Stimulated activated CD4-positive, alpha-beta T cell treated with anti-CD3 and anti-CD28 coated beads, TNF-alpha, amount 100 ng/mL, for 4 hours (primary cell): ENCODE measurements at regions not wholly inside any gene's neighbourhood (a gene's known extent, or its start where the extent isn't known, plus 50 kb on each side); places are given as distances from the start of the nearest gene placed in this dataset.

ENCODE experiments used
- DNase-seq, 3 experiments: peaks; one replicate each; pipeline ENCODE4 v3.0.0-alpha.2; 2020; ENCODE audit warnings: low read depth in 3 of 3

DNA sequence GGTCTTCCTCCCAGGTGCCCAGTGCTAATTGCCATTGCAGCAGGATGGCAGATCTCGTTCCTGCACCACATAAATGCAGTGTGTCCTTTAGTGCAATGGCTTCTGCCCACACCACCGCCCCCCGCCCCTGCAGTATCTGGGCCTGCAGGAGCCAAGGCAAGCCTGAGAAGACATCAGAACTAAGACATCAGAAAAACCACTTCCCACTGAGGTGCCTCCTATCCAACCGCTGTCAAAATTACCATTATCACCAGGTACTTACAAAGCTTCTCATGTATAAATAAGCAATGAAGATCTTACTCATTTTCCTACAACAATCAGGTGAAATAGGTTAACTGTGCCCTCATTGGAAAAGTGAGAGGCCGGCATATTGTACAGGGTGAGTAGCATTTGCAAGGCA lies 228.8 kb downstream of the FBXO15 start:
- DNase-seq = no peak

DNA sequence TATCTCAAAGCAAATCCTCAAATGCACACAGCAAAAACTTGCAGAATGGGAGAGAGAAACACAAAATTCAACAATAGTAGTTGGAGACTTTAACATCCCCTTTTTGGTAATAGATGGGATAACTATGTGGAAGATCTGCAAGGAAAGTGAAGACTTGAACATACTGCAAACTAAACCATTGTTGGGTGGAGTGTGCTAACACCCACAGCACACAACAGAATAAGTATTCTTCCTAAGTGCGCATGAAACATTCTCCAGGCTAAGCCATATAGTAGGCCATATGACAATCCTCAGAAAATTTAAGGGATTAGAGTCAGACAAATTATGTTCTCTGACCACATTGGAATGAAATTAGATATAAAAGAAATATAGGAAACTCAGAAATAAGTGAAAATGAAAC lies 230.6 kb downstream of the FBXO15 start:
- DNase-seq = no peak

DNA sequence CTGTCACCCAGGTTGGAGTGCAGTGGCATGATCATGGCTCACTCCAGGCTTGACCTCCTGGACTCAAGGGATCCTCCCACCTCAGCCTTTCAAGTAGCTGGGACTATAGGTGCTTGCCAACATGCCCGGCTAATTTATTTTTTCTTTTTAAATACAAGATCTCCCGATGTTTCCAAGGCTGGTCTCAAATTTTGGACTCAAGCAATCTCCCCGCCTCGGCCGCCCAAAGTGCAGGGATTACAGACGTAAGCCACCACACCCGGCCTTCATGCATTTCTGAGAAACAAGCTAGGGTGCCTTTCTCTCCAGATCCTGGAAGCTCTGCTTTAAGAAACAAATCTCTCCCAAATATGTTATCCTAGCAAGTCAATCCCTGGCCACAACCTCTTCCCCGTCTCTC lies 234.1 kb downstream of the FBXO15 start:
- DNase-seq = no peak

- DNase-seq = no peak
These were observed 239.3 kb downstream of the FBXO15 start for GRCh38 chr18:73908323-73908722.

DNA sequence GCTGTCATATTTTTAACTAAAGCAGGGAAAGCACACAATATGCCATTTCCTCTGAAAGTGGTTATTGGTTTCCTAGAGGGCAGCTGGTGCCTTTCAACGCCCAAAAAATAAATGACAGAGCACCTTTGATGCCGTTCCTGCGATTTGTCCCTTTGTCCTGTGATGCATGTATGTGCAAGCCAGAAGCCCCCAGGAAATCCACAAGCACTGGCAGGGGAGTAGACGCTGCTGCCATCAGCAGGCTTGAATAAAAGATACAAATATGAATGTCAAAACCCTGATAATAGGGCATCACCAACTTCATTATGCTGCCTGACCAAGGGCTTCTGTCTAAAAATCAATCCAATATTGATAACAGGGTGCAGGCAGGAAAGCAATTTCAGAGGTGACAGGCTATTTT lies 246.1 kb downstream of the FBXO15 start:
- no peak for DNase-seq

DNA sequence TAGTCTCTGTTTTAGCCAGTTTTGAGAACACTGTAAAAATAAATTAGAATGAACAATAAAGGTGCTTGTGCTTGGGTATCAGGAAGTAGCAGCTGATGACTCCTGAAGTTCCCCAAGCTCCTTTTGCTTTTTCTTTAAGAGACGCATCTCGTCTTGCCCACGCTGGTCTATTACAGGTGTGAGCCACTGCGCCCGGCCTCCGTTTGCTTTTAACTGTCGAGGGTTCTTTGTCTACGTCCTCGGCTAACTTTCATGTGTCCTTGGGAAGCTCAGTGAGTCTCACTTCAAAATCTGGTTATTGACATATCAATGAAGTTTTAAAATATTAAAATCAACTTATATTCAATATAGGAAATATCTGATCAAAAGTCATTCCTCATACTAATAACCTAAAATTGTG lies 246.5 kb downstream of the FBXO15 start:
- DNase-seq = no peak

DNA sequence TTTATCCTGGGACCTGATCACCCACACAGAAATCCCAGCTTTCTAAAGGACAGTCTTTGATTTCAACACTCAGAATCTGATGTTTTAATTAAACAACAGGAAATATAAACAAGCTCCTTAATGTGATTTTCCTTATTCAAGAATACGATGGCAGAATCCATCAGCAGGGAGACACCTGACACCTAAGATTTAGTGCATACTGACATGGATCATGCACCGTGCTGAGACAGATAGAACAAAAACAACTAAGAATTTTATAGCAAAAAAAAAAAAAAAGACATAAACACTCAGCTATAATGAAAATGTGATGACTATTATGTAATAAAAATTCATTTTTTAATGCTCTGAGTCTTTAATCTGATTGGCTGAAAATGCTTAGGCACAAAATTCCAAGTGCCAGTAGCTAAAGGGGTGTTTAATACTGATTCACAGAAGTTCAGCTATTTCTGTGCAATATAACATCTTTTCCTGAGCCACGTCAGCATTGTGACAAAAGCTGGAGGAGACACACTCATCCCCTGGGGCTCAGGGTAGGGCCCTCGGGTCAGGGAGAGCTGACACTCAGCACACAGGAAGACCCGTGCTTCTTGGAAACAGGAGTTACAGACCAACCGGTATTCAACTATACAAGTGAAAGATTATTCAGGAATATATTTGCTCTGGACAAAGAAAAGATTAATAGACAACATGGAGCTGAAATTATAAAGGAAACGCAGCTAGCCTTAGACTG lies 247.4 kb downstream of the FBXO15 start:
- DNase-seq = no peak

DNA sequence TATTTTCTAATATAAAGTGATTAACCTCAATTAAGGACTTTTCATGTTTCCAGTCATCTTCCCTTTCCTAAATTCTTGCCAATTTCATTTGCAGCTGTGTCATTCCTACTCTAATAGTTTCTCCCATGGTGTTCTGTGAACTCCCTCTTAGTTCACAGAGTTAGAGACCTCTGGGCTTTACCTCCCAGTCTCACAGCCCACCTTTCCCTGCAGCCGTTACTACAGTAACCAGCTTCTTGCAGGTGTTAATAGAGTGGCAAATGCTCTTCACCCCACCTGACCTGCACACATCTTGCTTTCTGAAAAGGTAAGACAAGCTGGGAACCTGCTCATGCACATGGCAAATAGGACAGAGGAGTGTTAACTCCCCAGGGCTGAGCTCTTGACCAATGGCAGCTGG lies 250.1 kb downstream of the FBXO15 start:
- DNase-seq = no peak

- no peak for DNase-seq
These were observed 250.9 kb downstream of the FBXO15 start for GRCh38 chr18:73896685-73897084.

DNA sequence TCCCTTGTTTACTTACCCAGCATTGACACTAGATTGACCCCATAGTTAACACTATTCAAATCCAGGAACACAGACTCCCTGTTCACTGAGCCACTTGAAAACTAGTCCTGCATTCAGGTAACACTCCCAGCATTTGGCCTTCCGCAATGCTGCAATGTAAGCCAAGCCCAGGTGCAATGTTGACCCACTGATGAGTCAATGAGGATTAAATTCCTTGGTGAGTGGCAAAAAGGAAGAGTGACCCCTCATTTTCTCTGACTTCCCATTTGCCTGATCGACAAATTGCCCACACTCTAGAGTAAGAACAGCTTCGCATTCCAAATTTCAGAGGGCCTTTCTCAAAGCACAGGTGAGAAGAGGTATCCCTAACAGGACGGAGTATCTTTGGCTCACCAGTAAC lies 251.9 kb downstream of the FBXO15 start:
- DNase-seq = no peak

- no peak for DNase-seq
These were observed 253.8 kb downstream of the FBXO15 start for GRCh38 chr18:73893880-73894279.

GRCh38 chr18:73891572-73892421 lies 255.8 kb downstream of the FBXO15 start:
- no peak for DNase-seq

DNA sequence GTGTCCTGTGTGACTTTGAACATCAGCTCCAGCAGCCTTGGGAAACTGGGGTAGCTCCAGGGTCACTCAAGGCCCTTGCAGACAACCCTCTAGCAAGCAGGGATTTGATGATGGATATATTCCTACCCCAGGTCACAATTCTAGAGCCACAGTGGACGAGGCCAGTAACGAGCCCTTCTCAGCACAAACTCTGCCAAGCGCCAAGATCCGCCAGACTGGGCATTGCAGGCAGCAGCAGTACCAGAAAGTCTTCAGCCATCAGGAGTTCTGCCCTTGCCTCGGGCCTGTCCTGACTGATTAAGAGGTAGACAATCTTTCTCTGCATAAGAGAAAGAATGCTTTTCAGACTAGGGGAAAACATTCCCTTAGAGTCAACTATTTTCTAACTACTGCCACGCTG lies 259.1 kb downstream of the FBXO15 start:
- no peak for DNase-seq

DNA sequence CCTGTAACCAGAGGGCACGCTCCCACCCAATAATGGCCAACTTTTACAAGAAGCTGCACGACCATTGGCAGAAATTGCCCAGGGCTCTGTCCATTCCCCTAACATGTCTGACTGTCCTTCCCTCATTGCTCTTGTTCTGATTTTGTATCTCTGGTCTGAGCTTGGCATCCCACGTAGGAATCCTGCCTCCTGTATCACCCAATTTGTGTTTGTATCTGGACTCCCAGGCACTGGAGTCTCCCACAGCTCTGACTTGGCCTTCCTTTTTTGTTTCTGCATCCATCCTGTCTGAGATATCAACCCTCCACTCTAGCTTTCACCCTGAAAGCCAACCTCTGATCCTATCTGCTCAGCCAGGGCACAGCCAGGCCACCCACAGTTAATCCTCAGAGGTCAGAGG lies 259.8 kb downstream of the FBXO15 start:
- no peak for DNase-seq

DNA sequence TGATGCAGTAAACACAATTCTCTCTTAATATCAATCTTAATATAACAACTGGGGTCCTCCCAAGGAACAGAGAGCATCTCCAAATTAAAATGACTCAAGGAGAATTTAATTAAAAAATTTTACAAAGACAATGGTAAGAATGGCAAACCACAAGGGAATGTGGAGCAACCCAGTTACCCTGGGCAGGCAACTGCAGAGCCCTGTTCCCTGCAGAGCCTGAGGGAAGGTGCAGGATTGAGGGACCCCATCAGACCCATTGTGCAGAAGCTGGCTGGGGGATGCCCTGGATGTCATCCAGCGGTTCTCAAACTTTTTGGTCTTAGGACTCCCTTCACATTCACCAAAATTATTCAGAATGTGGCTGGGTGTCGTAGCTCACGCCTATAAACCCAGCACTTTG lies 262.8 kb downstream of the FBXO15 start:
- no peak for DNase-seq

DNA sequence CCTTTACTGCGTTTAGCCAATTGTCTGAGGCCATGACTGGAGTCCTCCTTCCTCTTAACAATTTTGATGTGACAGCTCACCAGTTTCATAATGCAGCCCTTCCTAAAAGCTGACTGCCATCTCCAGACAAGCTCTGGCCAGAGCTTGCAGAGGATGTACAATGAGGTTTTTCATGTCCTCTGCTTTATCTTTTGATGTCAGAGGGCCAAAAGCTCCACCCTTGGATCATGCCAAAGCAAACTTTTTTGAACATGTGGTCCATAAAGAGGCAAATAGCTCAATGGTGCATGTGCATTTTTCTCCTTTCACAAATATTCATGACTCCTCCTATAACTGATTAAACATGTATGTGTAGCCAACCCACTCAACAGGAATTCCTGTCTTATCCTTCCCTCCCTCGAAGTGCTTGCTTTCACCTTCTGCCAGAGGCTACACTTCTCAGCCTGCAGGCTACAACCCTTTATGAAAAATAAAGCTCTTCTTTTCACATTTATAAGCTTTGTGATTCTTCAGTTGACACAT lies 266.2 kb downstream of the FBXO15 start:
- DNase-seq = no peak

DNA sequence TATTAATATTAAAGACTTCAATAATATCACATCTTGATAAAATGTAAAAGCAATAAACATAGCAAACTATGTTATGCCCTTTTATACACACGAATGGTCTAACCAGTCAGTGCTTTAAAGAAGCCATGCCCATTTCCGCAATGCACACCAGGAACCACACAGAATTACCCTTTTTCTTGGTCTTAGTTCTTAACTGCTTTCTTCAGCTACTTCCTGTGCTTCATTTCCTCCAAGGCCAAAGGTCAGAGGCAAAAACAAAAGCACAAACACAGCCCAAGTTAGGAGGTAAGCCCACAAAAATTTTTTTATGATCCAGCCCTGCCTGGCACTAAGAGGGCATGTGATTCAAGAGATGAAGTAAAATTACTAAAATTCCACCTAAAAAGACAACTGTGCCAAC lies 267.2 kb downstream of the FBXO15 start:
- no peak for DNase-seq

DNA sequence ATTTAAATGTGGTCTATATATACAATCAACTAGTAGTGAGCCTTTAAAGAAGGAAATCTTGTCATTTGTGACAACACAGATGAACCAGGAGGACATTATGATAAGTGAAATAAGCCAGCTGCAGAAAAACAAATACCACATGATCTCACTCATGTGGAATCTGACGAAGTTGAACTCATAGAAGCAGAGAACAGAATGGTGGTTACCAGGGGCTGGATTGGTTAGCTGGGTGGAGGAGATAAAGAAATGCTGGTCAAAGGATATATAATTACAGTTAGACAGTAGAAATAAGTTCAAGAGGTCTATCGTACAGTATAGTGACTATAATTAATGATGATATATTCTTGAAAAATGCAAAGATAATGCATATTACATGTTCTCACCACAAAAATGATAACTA lies 267.9 kb downstream of the FBXO15 start:
- DNase-seq = no peak

GRCh38 chr18:73879328-73879727 lies 268.3 kb downstream of the FBXO15 start:
- no peak for DNase-seq

- no peak for DNase-seq
These were observed 278.5 kb downstream of the FBXO15 start for GRCh38 chr18:73869182-73869581.

DNA sequence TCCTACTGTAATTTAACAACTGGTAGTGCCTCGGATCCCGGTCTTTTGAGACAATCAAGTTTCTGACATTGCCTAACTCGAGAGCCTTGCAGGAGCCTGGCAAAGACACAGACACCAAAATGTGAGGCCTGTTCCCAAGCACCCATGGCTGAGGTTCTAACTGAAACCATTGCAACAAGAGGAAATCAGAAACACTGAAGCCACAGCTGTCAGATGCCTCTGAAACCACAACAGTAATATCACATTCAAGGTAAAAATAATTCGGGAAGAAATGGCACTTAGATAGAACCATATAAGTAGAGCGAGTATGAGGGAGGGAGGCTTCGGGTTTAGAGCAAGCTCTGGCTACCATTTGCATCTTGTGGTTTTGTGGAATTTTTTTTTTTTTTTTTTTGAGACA lies 285.9 kb downstream of the FBXO15 start:
- DNase-seq = no peak

- DNase-seq = no peak
These were observed 287.7 kb downstream of the FBXO15 start for GRCh38 chr18:73859837-73860397.
